ENCODE measurements at regions not wholly inside any gene's neighbourhood (a gene's known extent, or its start where the extent isn't known, plus 50 kb on each side); places are given as distances from the start of the nearest gene placed in this dataset.

DNA sequence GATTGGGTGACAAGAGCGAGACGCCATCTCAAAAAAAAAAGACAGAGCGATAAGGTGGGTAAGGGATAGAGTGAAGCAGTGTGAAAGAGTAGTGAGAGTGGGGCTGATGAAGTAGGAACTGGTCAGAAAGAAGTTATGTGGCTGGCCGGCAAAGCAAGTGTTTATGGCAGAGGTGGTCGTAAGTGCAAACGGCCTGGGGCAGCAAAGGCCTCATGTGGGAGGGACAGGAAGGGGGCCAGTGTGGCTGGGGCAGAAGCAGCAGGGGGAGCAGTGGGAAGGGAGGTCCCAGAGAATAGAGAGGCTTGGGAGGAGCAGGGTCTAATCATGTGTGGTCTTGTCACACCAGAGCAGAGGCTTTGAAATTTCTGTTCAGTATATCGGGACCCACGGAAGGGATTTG is 186.2 kb downstream of the HS3ST3B1 start (continued):
- TF ChIP-seq, protein P1, sequence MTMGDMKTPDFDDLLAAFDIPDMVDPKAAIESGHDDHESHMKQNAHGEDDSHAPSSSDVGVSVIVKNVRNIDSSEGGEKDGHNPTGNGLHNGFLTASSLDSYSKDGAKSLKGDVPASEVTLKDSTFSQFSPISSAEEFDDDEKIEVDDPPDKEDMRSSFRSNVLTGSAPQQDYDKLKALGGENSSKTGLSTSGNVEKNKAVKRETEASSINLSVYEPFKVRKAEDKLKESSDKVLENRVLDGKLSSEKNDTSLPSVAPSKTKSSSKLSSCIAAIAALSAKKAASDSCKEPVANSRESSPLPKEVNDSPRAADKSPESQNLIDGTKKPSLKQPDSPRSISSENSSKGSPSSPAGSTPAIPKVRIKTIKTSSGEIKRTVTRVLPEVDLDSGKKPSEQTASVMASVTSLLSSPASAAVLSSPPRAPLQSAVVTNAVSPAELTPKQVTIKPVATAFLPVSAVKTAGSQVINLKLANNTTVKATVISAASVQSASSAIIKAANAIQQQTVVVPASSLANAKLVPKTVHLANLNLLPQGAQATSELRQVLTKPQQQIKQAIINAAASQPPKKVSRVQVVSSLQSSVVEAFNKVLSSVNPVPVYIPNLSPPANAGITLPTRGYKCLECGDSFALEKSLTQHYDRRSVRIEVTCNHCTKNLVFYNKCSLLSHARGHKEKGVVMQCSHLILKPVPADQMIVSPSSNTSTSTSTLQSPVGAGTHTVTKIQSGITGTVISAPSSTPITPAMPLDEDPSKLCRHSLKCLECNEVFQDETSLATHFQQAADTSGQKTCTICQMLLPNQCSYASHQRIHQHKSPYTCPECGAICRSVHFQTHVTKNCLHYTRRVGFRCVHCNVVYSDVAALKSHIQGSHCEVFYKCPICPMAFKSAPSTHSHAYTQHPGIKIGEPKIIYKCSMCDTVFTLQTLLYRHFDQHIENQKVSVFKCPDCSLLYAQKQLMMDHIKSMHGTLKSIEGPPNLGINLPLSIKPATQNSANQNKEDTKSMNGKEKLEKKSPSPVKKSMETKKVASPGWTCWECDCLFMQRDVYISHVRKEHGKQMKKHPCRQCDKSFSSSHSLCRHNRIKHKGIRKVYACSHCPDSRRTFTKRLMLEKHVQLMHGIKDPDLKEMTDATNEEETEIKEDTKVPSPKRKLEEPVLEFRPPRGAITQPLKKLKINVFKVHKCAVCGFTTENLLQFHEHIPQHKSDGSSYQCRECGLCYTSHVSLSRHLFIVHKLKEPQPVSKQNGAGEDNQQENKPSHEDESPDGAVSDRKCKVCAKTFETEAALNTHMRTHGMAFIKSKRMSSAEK (CRISPR knock-in tag; IDR thresholded peaks at IDR 0.05; ENCODE audit: borderline replicate concordance), result no peak
- TF ChIP-seq ZNF317 (CRISPR knock-in tag; IDR thresholded peaks at IDR 0.05; ENCODE audit: borderline replicate concordance, low read depth), result no peak
- TF ChIP-seq, protein P2, sequence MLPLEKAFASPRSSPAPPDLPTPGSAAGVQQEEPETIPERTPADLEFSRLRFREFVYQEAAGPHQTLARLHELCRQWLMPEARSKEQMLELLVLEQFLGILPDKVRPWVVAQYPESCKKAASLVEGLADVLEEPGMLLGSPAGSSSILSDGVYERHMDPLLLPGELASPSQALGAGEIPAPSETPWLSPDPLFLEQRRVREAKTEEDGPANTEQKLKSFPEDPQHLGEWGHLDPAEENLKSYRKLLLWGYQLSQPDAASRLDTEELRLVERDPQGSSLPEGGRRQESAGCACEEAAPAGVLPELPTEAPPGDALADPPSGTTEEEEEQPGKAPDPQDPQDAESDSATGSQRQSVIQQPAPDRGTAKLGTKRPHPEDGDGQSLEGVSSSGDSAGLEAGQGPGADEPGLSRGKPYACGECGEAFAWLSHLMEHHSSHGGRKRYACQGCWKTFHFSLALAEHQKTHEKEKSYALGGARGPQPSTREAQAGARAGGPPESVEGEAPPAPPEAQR (CRISPR knock-in tag; IDR thresholded peaks at IDR 0.05), result no peak
- TF ChIP-seq CREM (CRISPR knock-in tag; IDR thresholded peaks at IDR 0.05), result no peak
- TF ChIP-seq FOXK1 (CRISPR knock-in tag; IDR thresholded peaks at IDR 0.05), result no peak
- TF ChIP-seq SP1 (CRISPR knock-in tag; conservative IDR thresholded peaks at IDR 0.05), result no peak
- no peak for TF ChIP-seq TEAD1 (CRISPR knock-in tag; IDR thresholded peaks at IDR 0.05)
- TF ChIP-seq, protein P3, sequence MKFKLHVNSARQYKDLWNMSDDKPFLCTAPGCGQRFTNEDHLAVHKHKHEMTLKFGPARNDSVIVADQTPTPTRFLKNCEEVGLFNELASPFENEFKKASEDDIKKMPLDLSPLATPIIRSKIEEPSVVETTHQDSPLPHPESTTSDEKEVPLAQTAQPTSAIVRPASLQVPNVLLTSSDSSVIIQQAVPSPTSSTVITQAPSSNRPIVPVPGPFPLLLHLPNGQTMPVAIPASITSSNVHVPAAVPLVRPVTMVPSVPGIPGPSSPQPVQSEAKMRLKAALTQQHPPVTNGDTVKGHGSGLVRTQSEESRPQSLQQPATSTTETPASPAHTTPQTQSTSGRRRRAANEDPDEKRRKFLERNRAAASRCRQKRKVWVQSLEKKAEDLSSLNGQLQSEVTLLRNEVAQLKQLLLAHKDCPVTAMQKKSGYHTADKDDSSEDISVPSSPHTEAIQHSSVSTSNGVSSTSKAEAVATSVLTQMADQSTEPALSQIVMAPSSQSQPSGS (CRISPR knock-in tag; IDR thresholded peaks at IDR 0.05; ENCODE audit: borderline replicate concordance, low read depth), result no peak
- TF ChIP-seq, protein P4, sequence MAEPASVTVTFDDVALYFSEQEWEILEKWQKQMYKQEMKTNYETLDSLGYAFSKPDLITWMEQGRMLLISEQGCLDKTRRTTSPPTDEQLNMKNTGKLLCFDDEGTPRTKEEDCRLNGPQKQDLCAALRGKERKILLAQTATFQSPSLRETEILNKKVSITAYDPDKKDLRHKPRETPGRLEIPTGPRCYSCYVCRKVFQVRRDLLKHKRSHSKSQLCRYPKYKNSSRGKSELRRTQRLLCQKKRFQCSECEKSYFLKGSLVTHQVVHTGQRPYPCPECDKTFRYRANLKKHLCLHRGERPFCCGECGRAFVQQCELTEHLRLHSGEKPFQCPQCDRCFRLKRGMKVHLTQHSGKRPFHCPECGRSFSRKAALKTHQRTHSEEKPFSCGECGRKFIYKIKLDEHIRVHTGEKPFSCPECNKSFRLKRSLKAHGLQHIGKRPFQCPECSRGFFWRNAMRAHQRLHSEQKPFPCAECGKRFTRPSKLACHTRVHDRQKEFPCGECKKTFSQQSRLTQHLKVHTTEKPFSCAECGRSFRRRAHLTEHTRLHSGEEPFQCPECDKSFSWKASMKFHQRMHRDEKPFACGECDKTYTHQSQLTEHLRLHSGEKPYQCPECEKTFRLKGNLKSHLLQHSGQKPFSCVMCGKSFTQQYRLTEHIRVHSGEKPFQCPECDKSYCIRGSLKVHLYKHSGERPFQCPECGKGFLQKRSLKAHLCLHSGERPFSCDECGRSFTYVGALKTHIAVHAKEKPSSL (CRISPR knock-in tag; conservative IDR thresholded peaks at IDR 0.05), result no peak
- TF ChIP-seq, protein P5, sequence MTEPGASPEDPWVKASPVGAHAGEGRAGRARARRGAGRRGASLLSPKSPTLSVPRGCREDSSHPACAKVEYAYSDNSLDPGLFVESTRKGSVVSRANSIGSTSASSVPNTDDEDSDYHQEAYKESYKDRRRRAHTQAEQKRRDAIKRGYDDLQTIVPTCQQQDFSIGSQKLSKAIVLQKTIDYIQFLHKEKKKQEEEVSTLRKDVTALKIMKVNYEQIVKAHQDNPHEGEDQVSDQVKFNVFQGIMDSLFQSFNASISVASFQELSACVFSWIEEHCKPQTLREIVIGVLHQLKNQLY (CRISPR knock-in tag; IDR thresholded peaks at IDR 0.05), result no peak
- TF ChIP-seq, protein P6, sequence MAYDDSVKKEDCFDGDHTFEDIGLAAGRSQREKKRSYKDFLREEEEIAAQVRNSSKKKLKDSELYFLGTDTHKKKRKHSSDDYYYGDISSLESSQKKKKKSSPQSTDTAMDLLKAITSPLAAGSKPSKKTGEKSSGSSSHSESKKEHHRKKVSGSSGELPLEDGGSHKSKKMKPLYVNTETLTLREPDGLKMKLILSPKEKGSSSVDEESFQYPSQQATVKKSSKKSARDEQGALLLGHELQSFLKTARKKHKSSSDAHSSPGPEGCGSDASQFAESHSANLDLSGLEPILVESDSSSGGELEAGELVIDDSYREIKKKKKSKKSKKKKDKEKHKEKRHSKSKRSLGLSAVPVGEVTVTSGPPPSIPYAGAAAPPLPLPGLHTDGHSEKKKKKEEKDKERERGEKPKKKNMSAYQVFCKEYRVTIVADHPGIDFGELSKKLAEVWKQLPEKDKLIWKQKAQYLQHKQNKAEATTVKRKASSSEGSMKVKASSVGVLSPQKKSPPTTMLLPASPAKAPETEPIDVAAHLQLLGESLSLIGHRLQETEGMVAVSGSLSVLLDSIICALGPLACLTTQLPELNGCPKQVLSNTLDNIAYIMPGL (CRISPR knock-in tag; IDR thresholded peaks at IDR 0.05), result no peak
- no peak for TF ChIP-seq SMAD3 (CRISPR knock-in tag; IDR thresholded peaks at IDR 0.05; ENCODE audit: borderline replicate concordance)
- no peak for TF ChIP-seq ETV6 (CRISPR knock-in tag; IDR thresholded peaks at IDR 0.05)

DNA sequence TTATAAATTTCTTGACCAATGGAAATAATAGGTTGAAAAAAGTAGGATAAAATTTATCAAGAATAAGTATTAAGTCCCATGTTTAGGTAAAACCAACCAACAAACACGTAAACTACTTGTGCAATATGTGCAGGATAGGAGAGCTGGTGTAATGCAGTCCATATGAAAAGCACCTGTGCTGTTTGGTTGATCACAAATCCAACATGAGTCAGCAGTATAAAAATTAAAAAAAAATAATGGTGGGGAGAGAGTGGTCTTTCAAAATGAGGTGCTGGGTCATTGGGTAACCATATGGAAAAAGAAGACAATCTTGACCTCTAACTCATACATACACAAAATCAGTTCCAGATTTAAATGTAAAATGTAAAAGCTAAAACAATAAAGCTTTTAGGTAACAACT is 181.8 kb downstream of the HS3ST3B1 start:
- ChIA-PET POLR2A (no interaction called here), CTCF (no interaction called here)
- Mint-ChIP-seq H3K4me1 (peaks cover 15% of the 10 kb centered on the region), H3K27me3 (ENCODE audit: low read depth) (peaks cover 10% of the 10 kb centered on the region), H3K9me3 (peaks cover 22% of the 10 kb centered on the region), H3K36me3 (peaks cover 6% of the 10 kb centered on the region; the same call in 1 of the 2 replicates), H3K27ac (no peak overlapping the region), H3K4me3 (no peak overlapping the region)
- ATAC-seq (no peak), DNase-seq (ENCODE audit: low spot score) (no peak)
- TF ChIP-seq HMGA2 (CRISPR knock-in tag; IDR thresholded peaks at IDR 0.05), result no peak
- TF ChIP-seq, protein P7, sequence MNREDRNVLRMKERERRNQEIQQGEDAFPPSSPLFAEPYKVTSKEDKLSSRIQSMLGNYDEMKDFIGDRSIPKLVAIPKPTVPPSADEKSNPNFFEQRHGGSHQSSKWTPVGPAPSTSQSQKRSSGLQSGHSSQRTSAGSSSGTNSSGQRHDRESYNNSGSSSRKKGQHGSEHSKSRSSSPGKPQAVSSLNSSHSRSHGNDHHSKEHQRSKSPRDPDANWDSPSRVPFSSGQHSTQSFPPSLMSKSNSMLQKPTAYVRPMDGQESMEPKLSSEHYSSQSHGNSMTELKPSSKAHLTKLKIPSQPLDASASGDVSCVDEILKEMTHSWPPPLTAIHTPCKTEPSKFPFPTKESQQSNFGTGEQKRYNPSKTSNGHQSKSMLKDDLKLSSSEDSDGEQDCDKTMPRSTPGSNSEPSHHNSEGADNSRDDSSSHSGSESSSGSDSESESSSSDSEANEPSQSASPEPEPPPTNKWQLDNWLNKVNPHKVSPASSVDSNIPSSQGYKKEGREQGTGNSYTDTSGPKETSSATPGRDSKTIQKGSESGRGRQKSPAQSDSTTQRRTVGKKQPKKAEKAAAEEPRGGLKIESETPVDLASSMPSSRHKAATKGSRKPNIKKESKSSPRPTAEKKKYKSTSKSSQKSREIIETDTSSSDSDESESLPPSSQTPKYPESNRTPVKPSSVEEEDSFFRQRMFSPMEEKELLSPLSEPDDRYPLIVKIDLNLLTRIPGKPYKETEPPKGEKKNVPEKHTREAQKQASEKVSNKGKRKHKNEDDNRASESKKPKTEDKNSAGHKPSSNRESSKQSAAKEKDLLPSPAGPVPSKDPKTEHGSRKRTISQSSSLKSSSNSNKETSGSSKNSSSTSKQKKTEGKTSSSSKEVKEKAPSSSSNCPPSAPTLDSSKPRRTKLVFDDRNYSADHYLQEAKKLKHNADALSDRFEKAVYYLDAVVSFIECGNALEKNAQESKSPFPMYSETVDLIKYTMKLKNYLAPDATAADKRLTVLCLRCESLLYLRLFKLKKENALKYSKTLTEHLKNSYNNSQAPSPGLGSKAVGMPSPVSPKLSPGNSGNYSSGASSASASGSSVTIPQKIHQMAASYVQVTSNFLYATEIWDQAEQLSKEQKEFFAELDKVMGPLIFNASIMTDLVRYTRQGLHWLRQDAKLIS (CRISPR knock-in tag; IDR thresholded peaks at IDR 0.05; ENCODE audit: borderline replicate concordance), result no peak
- TF ChIP-seq ZNF263 (CRISPR knock-in tag; IDR thresholded peaks at IDR 0.05; ENCODE audit: low read depth), result no peak
- TF ChIP-seq NFYB (CRISPR knock-in tag; conservative IDR thresholded peaks at IDR 0.05; ENCODE audit: low read depth), result no peak
- TF ChIP-seq, protein P8, sequence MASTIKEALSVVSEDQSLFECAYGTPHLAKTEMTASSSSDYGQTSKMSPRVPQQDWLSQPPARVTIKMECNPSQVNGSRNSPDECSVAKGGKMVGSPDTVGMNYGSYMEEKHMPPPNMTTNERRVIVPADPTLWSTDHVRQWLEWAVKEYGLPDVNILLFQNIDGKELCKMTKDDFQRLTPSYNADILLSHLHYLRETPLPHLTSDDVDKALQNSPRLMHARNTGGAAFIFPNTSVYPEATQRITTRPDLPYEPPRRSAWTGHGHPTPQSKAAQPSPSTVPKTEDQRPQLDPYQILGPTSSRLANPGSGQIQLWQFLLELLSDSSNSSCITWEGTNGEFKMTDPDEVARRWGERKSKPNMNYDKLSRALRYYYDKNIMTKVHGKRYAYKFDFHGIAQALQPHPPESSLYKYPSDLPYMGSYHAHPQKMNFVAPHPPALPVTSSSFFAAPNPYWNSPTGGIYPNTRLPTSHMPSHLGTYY (CRISPR knock-in tag; IDR thresholded peaks at IDR 0.05), result no peak

Measured in WTC11 (cell line).